Neural progenitor cell (in vitro differentiated cells): ENCODE measurements at regions not wholly inside any gene's neighbourhood (a gene's known extent, or its start where the extent isn't known, plus 50 kb on each side); places are given as distances from the start of the nearest gene placed in this dataset.

Experiments
- DNase-seq: peaks from one replicate; pipeline ENCODE4 v3.0.0-alpha.2; 2016; ENCODE audit warnings: low spot score
- H2AFZ ChIP-seq: fragments of 200-600 bp; sonication (generic); replicated peaks from 2 replicates; pipeline ENCODE4 v1.6.1; 2016; ENCODE audit warnings: antibody characterized with exemption
- H3F3A ChIP-seq: fragments of 200-600 bp; sonication (generic); 2 replicates; pipeline ENCODE4 v1.6.1; 2016; ENCODE audit warnings: antibody characterized with exemption, low read depth
- H3K27ac ChIP-seq: fragments of 200-600 bp; sonication (generic); 2 replicates; pipeline ENCODE4 v1.5.1; 2016; ENCODE audit warnings: mild to moderate bottlenecking
- H3K27me3 ChIP-seq: fragments of 200-600 bp; sonication (generic); 2 replicates; pipeline ENCODE4 v1.6.1; 2016; ENCODE audit warnings: mild to moderate bottlenecking, moderate library complexity
- H3K36me3 ChIP-seq: fragments of 200-600 bp; sonication (generic); 2 replicates; pipeline ENCODE4 v1.5.1; 2016
- H3K4me1 ChIP-seq: fragments of 200-600 bp; sonication (generic); 2 replicates; pipeline ENCODE4 v1.6.1; 2016; ENCODE audit warnings: mixed run types
- H3K4me2 ChIP-seq: fragments of 200-600 bp; sonication (generic); 2 replicates; pipeline ENCODE4 v1.6.1; 2016
- H3K4me3 ChIP-seq: fragments of 200-600 bp; sonication (generic); 2 replicates; pipeline ENCODE4 v1.5.1; 2016
- H3K79me2 ChIP-seq: fragments of 200-600 bp; sonication (generic); 2 replicates; pipeline ENCODE4 v1.6.1; 2016; ENCODE audit warnings: low read depth
- H3K9ac ChIP-seq: fragments of 200-600 bp; sonication (generic); 2 replicates; pipeline ENCODE4 v1.6.1; 2016
- H3K9me3 ChIP-seq: fragments of 200-600 bp; sonication (generic); 2 replicates; pipeline ENCODE4 v1.5.1; 2016; ENCODE audit warnings: low read depth
- H4K20me1 ChIP-seq: fragments of 200-600 bp; sonication (generic); 2 replicates; pipeline ENCODE4 v1.6.1; 2016; ENCODE audit warnings: low read depth
- H3K27ac Mint-ChIP-seq: 3 replicates; pipeline ENCODE4 v1.8.0; 2021; ENCODE audit warnings: mixed read lengths
- H3K27me3 Mint-ChIP-seq: 2 replicates; pipeline ENCODE4 v1.8.0; 2022; ENCODE audit warnings: low read depth, mild to moderate bottlenecking, inconsistent platforms, moderate library complexity, mixed read lengths; ENCODE audit not compliant: insufficient read depth
- H3K36me3 Mint-ChIP-seq: 3 replicates; pipeline ENCODE4 v1.8.0; 2021; ENCODE audit warnings: mixed read lengths
- H3K4me1 Mint-ChIP-seq: 3 replicates; pipeline ENCODE4 v1.8.0; 2021; ENCODE audit warnings: mixed read lengths
- H3K4me3 Mint-ChIP-seq: 3 replicates; pipeline ENCODE4 v1.8.0; 2021; ENCODE audit warnings: mild to moderate bottlenecking, moderate library complexity, mixed read lengths
- H3K9me3 Mint-ChIP-seq: 3 replicates; pipeline ENCODE4 v1.8.0; 2020; ENCODE audit warnings: mixed read lengths
- EZH2 ChIP-seq: fragments of 200-600 bp; sonication (generic); IDR thresholded peaks from 2 replicates; pipeline ENCODE4 v1.6.1; 2017; ENCODE audit warnings: antibody characterized with exemption, mild to moderate bottlenecking, moderate library complexity
- EZH2phosphoT487 ChIP-seq: fragments of 200-600 bp; sonication (generic); IDR thresholded peaks from 2 replicates; pipeline ENCODE4 v1.6.1; 2017; ENCODE audit warnings: antibody characterized with exemption
- TF ChIP-seq, protein P1 (sequence below): fragments of 200-600 bp; sonication (generic); IDR thresholded peaks from 2 replicates; pipeline ENCODE4 v1.5.1; 2017; ENCODE audit warnings: antibody characterized with exemption, mild to moderate bottlenecking

GRCh38 chr5:56290378-56291078 is 57.4 kb upstream of the ANKRD55 start:
- H3K9me3 ChIP-seq = no peaks in the 10 kb centered on the region
- no peak overlapping the region for H3K4me3 Mint-ChIP-seq

GRCh38 chr5:56289602-56289987 is 56.5 kb upstream of the ANKRD55 start:
- peaks cover 2% of the 10 kb centered on the region for H3K27me3 Mint-ChIP-seq

More at GRCh38 chr5:56290378-56291078, 57.4 kb upstream of the ANKRD55 start:
- no peak overlapping the region for H3K27ac Mint-ChIP-seq
- H3F3A ChIP-seq = no peaks in the 10 kb centered on the region
- no peaks in the 10 kb centered on the region for H3K27me3 ChIP-seq
- H3K9ac ChIP-seq = no peak overlapping the region
- no peaks in the 10 kb centered on the region for H3K9me3 Mint-ChIP-seq
- H3K36me3 ChIP-seq = no peaks in the 10 kb centered on the region
- DNase-seq = no peak
- H3K27ac ChIP-seq = no peak overlapping the region
- no peaks in the 10 kb centered on the region for H3K4me1 Mint-ChIP-seq
- peaks cover 2% of the 10 kb centered on the region for H3K27me3 Mint-ChIP-seq
- H2AFZ ChIP-seq = peak overlapping the region; percentile 38
- no peak overlapping the region for H3K4me2 ChIP-seq
- no peak overlapping the region for H3K4me3 ChIP-seq
- H3K79me2 ChIP-seq = no peaks in the 10 kb centered on the region
- H3K36me3 Mint-ChIP-seq = no peaks in the 10 kb centered on the region
- no peak for TF ChIP-seq EZH2phosphoT487
- no peak for TF ChIP-seq EZH2
- TF ChIP-seq, protein P1, sequence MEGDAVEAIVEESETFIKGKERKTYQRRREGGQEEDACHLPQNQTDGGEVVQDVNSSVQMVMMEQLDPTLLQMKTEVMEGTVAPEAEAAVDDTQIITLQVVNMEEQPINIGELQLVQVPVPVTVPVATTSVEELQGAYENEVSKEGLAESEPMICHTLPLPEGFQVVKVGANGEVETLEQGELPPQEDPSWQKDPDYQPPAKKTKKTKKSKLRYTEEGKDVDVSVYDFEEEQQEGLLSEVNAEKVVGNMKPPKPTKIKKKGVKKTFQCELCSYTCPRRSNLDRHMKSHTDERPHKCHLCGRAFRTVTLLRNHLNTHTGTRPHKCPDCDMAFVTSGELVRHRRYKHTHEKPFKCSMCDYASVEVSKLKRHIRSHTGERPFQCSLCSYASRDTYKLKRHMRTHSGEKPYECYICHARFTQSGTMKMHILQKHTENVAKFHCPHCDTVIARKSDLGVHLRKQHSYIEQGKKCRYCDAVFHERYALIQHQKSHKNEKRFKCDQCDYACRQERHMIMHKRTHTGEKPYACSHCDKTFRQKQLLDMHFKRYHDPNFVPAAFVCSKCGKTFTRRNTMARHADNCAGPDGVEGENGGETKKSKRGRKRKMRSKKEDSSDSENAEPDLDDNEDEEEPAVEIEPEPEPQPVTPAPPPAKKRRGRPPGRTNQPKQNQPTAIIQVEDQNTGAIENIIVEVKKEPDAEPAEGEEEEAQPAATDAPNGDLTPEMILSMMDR = no peak
- peaks cover 4% of the 10 kb centered on the region for H3K4me1 ChIP-seq
- no peaks in the 10 kb centered on the region for H4K20me1 ChIP-seq

DNA sequence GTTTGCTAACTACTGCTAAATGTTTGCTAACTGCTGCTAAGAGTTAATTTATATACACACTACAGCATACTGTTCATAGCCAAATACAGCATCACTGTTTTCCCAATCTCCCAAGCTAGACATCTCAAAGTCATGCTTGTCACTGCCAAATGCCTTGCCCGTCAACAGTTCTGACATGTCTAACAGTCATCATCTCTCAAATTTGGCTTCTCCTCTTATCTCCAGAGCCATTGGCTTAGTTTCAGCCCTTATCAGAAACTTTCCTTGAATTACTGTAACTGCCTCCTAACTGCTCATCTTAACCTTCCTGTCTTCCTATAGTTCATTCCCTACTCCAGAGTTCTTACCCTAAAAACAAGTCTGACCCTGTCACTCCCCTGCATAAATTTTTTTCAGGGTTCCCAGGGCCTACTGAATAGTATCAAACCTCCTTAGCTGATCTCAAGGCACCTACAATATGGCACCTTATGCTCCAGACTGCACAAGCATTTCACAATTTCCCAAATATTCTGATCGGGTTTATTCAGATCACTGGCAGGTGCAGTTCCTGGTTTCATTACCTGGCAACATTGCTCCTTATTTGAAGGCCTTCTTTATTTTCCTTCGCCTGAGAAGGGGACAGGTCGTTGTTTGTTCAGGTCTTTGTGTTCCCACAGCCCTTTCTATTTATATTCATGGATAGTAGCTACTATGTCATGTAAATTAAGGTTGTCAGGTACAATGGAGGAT is 55.9 kb upstream of the ANKRD55 start:
- peaks cover 2% of the 10 kb centered on the region for H3K27me3 Mint-ChIP-seq
- TF ChIP-seq EZH2phosphoT487 (no peak), EZH2 (no peak)
- TF ChIP-seq, protein P1 = no peak
- H3K9ac ChIP-seq = no peak overlapping the region

More at GRCh38 chr5:56289602-56289987, 56.5 kb upstream of the ANKRD55 start:
- no peak overlapping the region for H3K27ac Mint-ChIP-seq
- no peaks in the 10 kb centered on the region for H3K27me3 ChIP-seq
- H3F3A ChIP-seq = no peaks in the 10 kb centered on the region
- H3K36me3 Mint-ChIP-seq = no peaks in the 10 kb centered on the region
- no peak overlapping the region for H3K27ac ChIP-seq
- no peak for TF ChIP-seq EZH2
- no peak for TF ChIP-seq EZH2phosphoT487
- TF ChIP-seq, protein P1 = no peak
- H3K9ac ChIP-seq = no peak overlapping the region
- no peak overlapping the region for H2AFZ ChIP-seq
- H3K4me1 Mint-ChIP-seq = no peaks in the 10 kb centered on the region
- H3K9me3 ChIP-seq = no peaks in the 10 kb centered on the region
- H3K4me1 ChIP-seq = peaks cover 4% of the 10 kb centered on the region
- H4K20me1 ChIP-seq = no peaks in the 10 kb centered on the region
- no peaks in the 10 kb centered on the region for H3K36me3 ChIP-seq
- no peak overlapping the region for H3K4me3 Mint-ChIP-seq
- no peak for DNase-seq
- no peaks in the 10 kb centered on the region for H3K9me3 Mint-ChIP-seq
- H3K4me2 ChIP-seq = no peak overlapping the region
- no peak overlapping the region for H3K4me3 ChIP-seq
- H3K79me2 ChIP-seq = no peaks in the 10 kb centered on the region

More for the DNA sequence above, 55.9 kb upstream of the ANKRD55 start:
- no peak overlapping the region for H3K4me2 ChIP-seq
- H3K4me3 ChIP-seq = no peak overlapping the region
- H3K9me3 Mint-ChIP-seq = no peaks in the 10 kb centered on the region
- H4K20me1 ChIP-seq = no peaks in the 10 kb centered on the region
- no peaks in the 10 kb centered on the region for H3K4me1 Mint-ChIP-seq
- no peaks in the 10 kb centered on the region for H3K9me3 ChIP-seq
- no peak overlapping the region for H3K27ac ChIP-seq
- H3K4me3 Mint-ChIP-seq = no peak overlapping the region
- no peaks in the 10 kb centered on the region for H3K36me3 Mint-ChIP-seq
- H3K27me3 ChIP-seq = no peaks in the 10 kb centered on the region
- no peaks in the 10 kb centered on the region for H3K79me2 ChIP-seq
- peaks cover 4% of the 10 kb centered on the region for H3K4me1 ChIP-seq
- no peaks in the 10 kb centered on the region for H3F3A ChIP-seq
- H3K27ac Mint-ChIP-seq = no peak overlapping the region
- H3K36me3 ChIP-seq = no peaks in the 10 kb centered on the region
- no peak overlapping the region for H2AFZ ChIP-seq
- no peak for DNase-seq
